ENCODE measurements at regions not wholly inside any gene's neighbourhood (a gene's known extent, or its start where the extent isn't known, plus 50 kb on each side); places are given as distances from the start of the nearest gene placed in this dataset.
"Not testable (repeated sequence)": the region's sequence is repeated elsewhere in the genome, so short reads cannot be mapped to it uniquely, and the experiment has no call there.

DNA sequence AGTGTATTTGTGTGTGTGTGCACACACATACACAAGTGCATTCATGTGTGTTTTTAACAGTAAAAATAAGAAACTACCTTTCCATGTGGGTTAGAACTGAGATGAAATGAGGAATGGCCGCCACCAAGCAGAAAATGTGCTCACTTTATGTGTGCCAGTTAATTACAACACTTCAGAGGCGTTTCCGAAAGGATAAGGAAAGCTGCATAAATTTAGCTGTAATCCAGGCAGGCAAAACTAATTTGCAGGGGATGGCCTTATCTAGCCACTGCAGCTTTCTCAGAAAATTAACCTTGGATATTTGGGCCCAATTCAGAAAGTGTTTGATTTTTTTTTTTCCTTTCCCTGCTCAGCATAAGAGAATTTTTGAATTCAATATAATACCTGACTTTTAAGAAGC lies 328.8 kb upstream of the PHF14 start:
- TF ChIP-seq CTCF (IDR thresholded peaks at IDR 0.05; ENCODE audit: low read length): no peak
- Histone ChIP-seq H3K9me2 (ENCODE audit: low read depth, low read length) (no peaks in the 10 kb centered on the region), H3K79me2 (ENCODE audit: insufficient read depth, low read length) (no peaks in the 10 kb centered on the region), H3K4me1 (ENCODE audit: insufficient read depth, low read length, severe bottlenecking) (no peaks in the 10 kb centered on the region), H3K27ac (ENCODE audit: low read depth, low read length, poor library complexity, severe bottlenecking) (no peak overlapping the region), H2AFZ (ENCODE audit: low read length) (no peak overlapping the region), H3K27me3 (ENCODE audit: insufficient read depth, low read length) (no peaks in the 10 kb centered on the region), H3K9ac (ENCODE audit: low read length) (no peak overlapping the region), H3K9me3 (ENCODE audit: low read length) (no peaks in the 10 kb centered on the region), H3F3A (ENCODE audit: insufficient read depth, low read length) (no peaks in the 10 kb centered on the region), H4K20me1 (ENCODE audit: insufficient read depth, low read length) (no peaks in the 10 kb centered on the region), H3K4me2 (ENCODE audit: low read length) (no peak overlapping the region), H3K36me3 (ENCODE audit: insufficient read depth, low read length) (no peaks in the 10 kb centered on the region), H3K4me3 (ENCODE audit: low read depth, low read length, poor library complexity, severe bottlenecking) (no peak overlapping the region)

DNA sequence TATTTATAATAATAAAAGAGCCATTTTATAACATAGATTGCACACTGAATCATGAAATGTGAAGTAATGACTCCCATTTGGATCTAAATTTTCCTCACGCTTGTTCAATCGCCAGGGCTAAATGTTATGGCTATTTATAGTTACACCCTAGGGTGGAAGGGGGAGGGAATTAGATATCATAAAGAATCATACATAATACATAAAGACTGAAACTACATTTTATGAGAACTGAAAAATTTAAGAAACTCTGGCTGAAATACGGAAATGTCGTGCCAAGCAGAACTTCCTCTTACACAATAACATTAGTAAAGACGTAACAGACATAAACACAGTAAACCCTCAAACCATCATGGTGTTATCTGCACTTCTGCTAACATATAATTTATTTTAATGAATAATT lies 327.5 kb upstream of the PHF14 start:
- no peaks in the 10 kb centered on the region for H3K27me3 ChIP-seq (ENCODE audit: insufficient read depth, low read length)
- H3K4me3 ChIP-seq (ENCODE audit: low read depth, low read length, poor library complexity, severe bottlenecking): no peak overlapping the region
- H3K4me2 ChIP-seq (ENCODE audit: low read length): no peak overlapping the region
- H3F3A ChIP-seq (ENCODE audit: insufficient read depth, low read length): no peaks in the 10 kb centered on the region
- H3K9ac ChIP-seq (ENCODE audit: low read length): no peak overlapping the region
- no peaks in the 10 kb centered on the region for H3K9me3 ChIP-seq (ENCODE audit: low read length)
- H3K79me2 ChIP-seq (ENCODE audit: insufficient read depth, low read length): no peaks in the 10 kb centered on the region
- no peak overlapping the region for H3K27ac ChIP-seq (ENCODE audit: low read depth, low read length, poor library complexity, severe bottlenecking)
- H3K36me3 ChIP-seq (ENCODE audit: insufficient read depth, low read length): no peaks in the 10 kb centered on the region
- H4K20me1 ChIP-seq (ENCODE audit: insufficient read depth, low read length): no peaks in the 10 kb centered on the region
- no peaks in the 10 kb centered on the region for H3K9me2 ChIP-seq (ENCODE audit: low read depth, low read length)
- H2AFZ ChIP-seq (ENCODE audit: low read length): no peak overlapping the region
- TF ChIP-seq CTCF (IDR thresholded peaks at IDR 0.05; ENCODE audit: low read length) (no peak), EZH2 (IDR thresholded peaks at IDR 0.05; ENCODE audit: borderline replicate concordance, low read length) (no peak)
- no peaks in the 10 kb centered on the region for H3K4me1 ChIP-seq (ENCODE audit: insufficient read depth, low read length, severe bottlenecking)

DNA sequence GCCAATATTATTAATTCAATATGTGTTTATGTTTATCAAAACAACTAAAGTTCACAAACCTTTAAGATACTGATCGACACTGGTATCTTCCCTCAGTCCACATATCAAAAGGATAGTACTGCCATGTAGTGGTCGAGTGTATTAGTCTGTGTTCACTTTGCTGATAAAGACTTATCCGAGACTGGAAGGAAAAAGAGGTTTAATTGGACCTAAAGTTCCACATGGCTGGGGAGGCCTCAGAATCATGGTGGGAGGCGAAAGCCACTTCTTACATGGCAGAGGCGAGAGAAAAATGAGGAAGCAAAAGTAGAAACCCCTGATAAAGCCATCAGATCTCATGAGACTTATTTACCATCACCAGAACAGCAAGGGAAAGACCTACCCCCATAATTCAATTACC lies 325.4 kb upstream of the PHF14 start:
- no peaks in the 10 kb centered on the region for H3K4me1 ChIP-seq (ENCODE audit: insufficient read depth, low read length, severe bottlenecking)
- H3K9me3 ChIP-seq (ENCODE audit: low read length): no peaks in the 10 kb centered on the region
- no peak overlapping the region for H3K4me2 ChIP-seq (ENCODE audit: low read length)
- no peaks in the 10 kb centered on the region for H3K36me3 ChIP-seq (ENCODE audit: insufficient read depth, low read length)
- H3K9ac ChIP-seq (ENCODE audit: low read length): no peak overlapping the region
- no peaks in the 10 kb centered on the region for H4K20me1 ChIP-seq (ENCODE audit: insufficient read depth, low read length)
- no peaks in the 10 kb centered on the region for H3K9me2 ChIP-seq (ENCODE audit: low read depth, low read length)
- TF ChIP-seq EZH2 (IDR thresholded peaks at IDR 0.05; ENCODE audit: borderline replicate concordance, low read length) (no peak), CTCF (IDR thresholded peaks at IDR 0.05; ENCODE audit: low read length) (no peak)
- H3F3A ChIP-seq (ENCODE audit: insufficient read depth, low read length): no peaks in the 10 kb centered on the region
- no peak overlapping the region for H2AFZ ChIP-seq (ENCODE audit: low read length)
- no peak overlapping the region for H3K27ac ChIP-seq (ENCODE audit: low read depth, low read length, poor library complexity, severe bottlenecking)
- no peaks in the 10 kb centered on the region for H3K79me2 ChIP-seq (ENCODE audit: insufficient read depth, low read length)
- no peaks in the 10 kb centered on the region for H3K27me3 ChIP-seq (ENCODE audit: insufficient read depth, low read length)
- no peak overlapping the region for H3K4me3 ChIP-seq (ENCODE audit: low read depth, low read length, poor library complexity, severe bottlenecking)

- H3K27me3 ChIP-seq (ENCODE audit: insufficient read depth, low read length); H3K9ac ChIP-seq (ENCODE audit: low read length); H3K27ac ChIP-seq (ENCODE audit: low read depth, low read length, poor library complexity, severe bottlenecking); H3K9me3 ChIP-seq (ENCODE audit: low read length); H3K4me2 ChIP-seq (ENCODE audit: low read length); H3K4me1 ChIP-seq (ENCODE audit: insufficient read depth, low read length, severe bottlenecking); H3F3A ChIP-seq (ENCODE audit: insufficient read depth, low read length); H3K4me3 ChIP-seq (ENCODE audit: low read depth, low read length, poor library complexity, severe bottlenecking); H3K36me3 ChIP-seq (ENCODE audit: insufficient read depth, low read length); H4K20me1 ChIP-seq (ENCODE audit: insufficient read depth, low read length); H3K79me2 ChIP-seq (ENCODE audit: insufficient read depth, low read length); H3K9me2 ChIP-seq (ENCODE audit: low read depth, low read length); H2AFZ ChIP-seq (ENCODE audit: low read length): not testable (repeated sequence)
Measured at GRCh38 chr7:10649120-10649519, 324.6 kb upstream of the PHF14 start.

Measured in OCI-LY1 (cell line).